ENCODE measurements at regions not wholly inside any gene's neighbourhood (a gene's known extent, or its start where the extent isn't known, plus 50 kb on each side); places are given as distances from the start of the nearest gene placed in this dataset.

DNA sequence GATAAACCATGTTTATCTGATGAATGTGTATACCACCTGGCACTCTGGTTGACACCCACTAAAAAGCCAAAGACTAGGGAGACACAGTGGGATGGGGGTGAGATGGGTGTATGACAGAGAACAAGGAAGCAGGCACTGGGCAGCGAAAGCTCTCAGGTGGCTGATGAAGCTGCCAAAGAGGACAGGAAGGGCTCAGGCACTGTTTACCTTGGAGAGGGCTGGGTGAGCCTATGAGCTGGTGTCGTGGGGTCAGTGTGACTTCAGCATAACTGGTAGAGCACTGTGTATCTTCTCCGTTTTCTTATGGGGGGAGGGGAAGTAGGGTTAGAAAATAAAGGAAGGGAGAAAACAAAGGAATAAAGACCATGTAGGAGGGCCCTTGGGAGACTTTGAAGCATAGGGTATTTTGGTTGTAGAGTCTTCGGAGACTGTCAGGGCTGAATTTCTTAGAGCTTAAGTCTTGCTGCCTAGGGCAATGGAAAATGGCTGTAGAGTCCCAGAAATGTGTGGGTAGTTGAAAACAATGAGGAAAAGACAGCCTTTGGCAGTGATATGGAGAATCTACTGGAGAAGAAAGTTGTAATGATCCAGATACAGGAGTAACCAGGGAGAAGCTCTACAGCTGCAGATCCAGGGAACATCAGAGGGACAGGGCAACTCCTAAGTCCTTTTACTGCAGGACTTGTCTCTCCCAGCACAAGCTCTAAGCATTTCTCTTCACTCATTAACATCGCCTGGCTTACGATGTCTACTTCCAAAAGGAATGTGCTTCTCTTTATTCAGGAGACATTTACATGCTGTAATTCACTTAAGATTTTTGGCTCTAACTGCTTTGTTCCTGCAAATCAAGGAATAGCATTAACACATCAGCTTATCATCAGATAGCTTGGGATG lies 120.0 kb downstream of the AQP4 start:
- no peak overlapping the region for H3K4me3 ChIP-seq
- no peak for DNase-seq
- H3K9me3 ChIP-seq, result no peaks in the 10 kb centered on the region
- no peak overlapping the region for H3K27ac ChIP-seq
- H3K27me3 ChIP-seq, result no peaks in the 10 kb centered on the region
- no peaks in the 10 kb centered on the region for H3K4me1 ChIP-seq
- intact Hi-C loops (cut with DNase I), result no loop called here
- H3K36me3 ChIP-seq, result no peaks in the 10 kb centered on the region
- 56 to 78% methylated on average over 6 of the region's 6 CpGs for WGBS, 2 donors
- TF ChIP-seq POLR2A (IDR thresholded peaks at IDR 0.05) (no peak), EP300 (IDR thresholded peaks at IDR 0.05) (no peak), POLR2AphosphoS5 (IDR thresholded peaks at IDR 0.05) (no peak)
- TF ChIP-seq, protein P1, sequence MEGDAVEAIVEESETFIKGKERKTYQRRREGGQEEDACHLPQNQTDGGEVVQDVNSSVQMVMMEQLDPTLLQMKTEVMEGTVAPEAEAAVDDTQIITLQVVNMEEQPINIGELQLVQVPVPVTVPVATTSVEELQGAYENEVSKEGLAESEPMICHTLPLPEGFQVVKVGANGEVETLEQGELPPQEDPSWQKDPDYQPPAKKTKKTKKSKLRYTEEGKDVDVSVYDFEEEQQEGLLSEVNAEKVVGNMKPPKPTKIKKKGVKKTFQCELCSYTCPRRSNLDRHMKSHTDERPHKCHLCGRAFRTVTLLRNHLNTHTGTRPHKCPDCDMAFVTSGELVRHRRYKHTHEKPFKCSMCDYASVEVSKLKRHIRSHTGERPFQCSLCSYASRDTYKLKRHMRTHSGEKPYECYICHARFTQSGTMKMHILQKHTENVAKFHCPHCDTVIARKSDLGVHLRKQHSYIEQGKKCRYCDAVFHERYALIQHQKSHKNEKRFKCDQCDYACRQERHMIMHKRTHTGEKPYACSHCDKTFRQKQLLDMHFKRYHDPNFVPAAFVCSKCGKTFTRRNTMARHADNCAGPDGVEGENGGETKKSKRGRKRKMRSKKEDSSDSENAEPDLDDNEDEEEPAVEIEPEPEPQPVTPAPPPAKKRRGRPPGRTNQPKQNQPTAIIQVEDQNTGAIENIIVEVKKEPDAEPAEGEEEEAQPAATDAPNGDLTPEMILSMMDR (IDR thresholded peaks at IDR 0.05), result no peak

DNA sequence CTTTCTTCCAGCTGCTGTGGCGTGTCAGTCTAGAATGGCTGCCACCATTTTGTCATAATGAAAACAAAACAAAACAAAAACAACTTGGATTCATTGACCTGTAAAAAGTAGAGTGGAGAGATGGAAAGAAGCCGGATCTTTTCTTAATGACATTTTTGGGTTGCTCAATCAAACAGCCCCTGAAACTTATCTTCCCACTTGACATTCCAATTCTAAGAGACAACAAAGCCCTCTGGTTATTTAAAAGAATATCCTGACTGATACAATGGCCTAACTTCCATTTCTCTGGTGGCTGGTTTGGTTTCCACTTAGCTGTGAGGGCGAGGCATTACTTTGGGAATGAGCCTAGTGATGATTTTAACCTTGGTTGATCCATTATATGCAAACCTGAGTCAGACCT lies 123.7 kb downstream of the AQP4 start:
- H3K36me3 ChIP-seq, result no peaks in the 10 kb centered on the region
- no peaks in the 10 kb centered on the region for H3K27me3 ChIP-seq
- no peak overlapping the region for H3K4me3 ChIP-seq
- intact Hi-C loops (cut with DNase I), result no loop called here
- no peaks in the 10 kb centered on the region for H3K4me1 ChIP-seq
- no peak for DNase-seq
- no peaks in the 10 kb centered on the region for H3K9me3 ChIP-seq
- TF ChIP-seq EP300 (IDR thresholded peaks at IDR 0.05) (no peak), POLR2A (IDR thresholded peaks at IDR 0.05) (no peak), POLR2AphosphoS5 (IDR thresholded peaks at IDR 0.05) (no peak)
- TF ChIP-seq, protein P1 (IDR thresholded peaks at IDR 0.05), result no peak
- H3K27ac ChIP-seq, result no peak overlapping the region
- 92% methylated on average over 3 of the region's 3 CpGs for WGBS, 2 donors

DNA sequence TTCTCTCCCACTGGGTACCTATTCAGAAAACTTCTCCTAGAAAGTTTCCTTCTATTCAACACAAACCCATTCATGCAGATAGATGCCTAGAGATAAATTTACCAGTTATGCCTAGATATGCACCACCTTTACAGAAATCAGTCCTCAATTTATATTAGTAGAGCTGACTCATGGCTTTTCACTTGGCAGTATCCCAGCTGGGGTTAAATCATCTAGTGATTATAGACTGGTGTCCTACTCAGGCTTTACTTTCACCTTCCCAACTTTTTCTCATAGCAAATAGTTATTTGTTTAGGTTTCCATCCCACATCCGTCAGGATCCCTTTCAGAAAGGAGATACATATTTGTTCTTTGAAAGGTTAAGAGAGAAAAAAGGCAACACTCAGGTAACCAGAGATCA lies 124.5 kb downstream of the AQP4 start:
- Histone ChIP-seq H3K36me3 (no peaks in the 10 kb centered on the region), H3K4me1 (no peaks in the 10 kb centered on the region), H3K27ac (no peak overlapping the region), H3K9me3 (no peaks in the 10 kb centered on the region), H3K4me3 (no peak overlapping the region), H3K27me3 (no peaks in the 10 kb centered on the region)
- intact Hi-C loops (cut with DNase I), result no loop called here
- TF ChIP-seq POLR2A (IDR thresholded peaks at IDR 0.05), result no peak
- TF ChIP-seq EP300 (IDR thresholded peaks at IDR 0.05), result no peak
- TF ChIP-seq POLR2AphosphoS5 (IDR thresholded peaks at IDR 0.05), result no peak
- TF ChIP-seq, protein P1 (IDR thresholded peaks at IDR 0.05), result no peak
- no peak for DNase-seq
- WGBS, 2 donors, result 81 to 84% methylated on average over 1 of the region's 1 CpG

DNA sequence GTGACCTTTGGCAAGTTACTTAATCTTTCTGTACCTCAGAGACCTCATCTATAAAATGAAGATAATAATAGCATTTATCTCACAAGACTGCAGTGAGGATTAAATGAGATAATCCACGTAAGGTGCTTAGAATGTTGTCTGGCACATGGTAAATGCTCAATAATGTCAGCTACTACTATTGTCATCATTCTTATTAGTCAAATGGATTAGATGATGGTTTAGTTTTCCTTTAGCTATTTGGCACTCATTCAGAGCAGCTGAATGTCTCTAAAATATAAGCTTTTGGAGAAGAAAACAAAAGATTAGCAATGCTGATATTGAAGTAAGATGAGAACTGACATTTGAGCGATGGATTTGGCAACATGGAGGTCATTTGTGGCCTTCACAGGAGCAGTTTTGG lies 125.1 kb downstream of the AQP4 start:
- Histone ChIP-seq H3K9me3 (no peaks in the 10 kb centered on the region), H3K27me3 (no peaks in the 10 kb centered on the region), H3K27ac (no peak overlapping the region), H3K4me3 (no peak overlapping the region), H3K36me3 (no peaks in the 10 kb centered on the region), H3K4me1 (no peaks in the 10 kb centered on the region)
- TF ChIP-seq, protein P1 (IDR thresholded peaks at IDR 0.05), result no peak
- TF ChIP-seq POLR2AphosphoS5 (IDR thresholded peaks at IDR 0.05) (no peak), POLR2A (IDR thresholded peaks at IDR 0.05) (no peak), EP300 (IDR thresholded peaks at IDR 0.05) (no peak)
- no peak for DNase-seq
- intact Hi-C loops (cut with DNase I), result no loop called here
- WGBS, 2 donors, result 88 to 91% methylated on average over 2 of the region's 2 CpGs

Data from sigmoid colon (tissue), 6 donors.